IPS DF 4.7 (cell line): ENCODE measurements at regions not wholly inside any gene's neighbourhood (a gene's known extent, or its start where the extent isn't known, plus 50 kb on each side); places are given as distances from the start of the nearest gene placed in this dataset.
"Not testable (repeated sequence)": the region's sequence is repeated elsewhere in the genome, so short reads cannot be mapped to it uniquely, and the experiment has no call there.

Experiments
- DNase-seq: peaks from one replicate; pipeline ENCODE4 v3.0.0-alpha.2; 2013; ENCODE audit warnings: low spot score; ENCODE audit errors: extremely low read depth

- DNase-seq = no peak
Observed at GRCh38 chr3:102905811-102906210, 471.0 kb downstream of the ZPLD1 start.

DNA sequence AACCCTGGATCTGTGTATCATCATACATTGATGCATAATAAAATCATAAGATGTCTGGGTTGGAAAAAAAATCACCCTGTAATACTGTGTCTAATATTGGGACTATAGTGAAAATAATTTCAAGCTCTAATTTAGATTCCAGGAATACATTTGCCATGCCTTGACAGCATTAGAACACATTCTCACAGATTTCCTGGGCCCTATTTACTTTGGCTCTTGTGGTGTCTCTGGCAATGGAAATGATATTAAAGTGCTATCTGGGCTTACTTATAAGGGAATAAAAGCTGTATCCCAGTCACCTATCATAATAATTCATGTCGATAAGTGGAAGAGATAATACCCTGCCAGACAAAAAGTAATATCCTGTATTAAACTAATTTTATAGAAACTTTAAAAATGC lies 472.0 kb downstream of the ZPLD1 start:
- DNase-seq = no peak

- DNase-seq = no peak
Observed at GRCh38 chr3:102909904-102910303, 475.1 kb downstream of the ZPLD1 start.

- no peak for DNase-seq
Observed at GRCh38 chr3:102916532-102916931, 481.7 kb downstream of the ZPLD1 start.

DNA sequence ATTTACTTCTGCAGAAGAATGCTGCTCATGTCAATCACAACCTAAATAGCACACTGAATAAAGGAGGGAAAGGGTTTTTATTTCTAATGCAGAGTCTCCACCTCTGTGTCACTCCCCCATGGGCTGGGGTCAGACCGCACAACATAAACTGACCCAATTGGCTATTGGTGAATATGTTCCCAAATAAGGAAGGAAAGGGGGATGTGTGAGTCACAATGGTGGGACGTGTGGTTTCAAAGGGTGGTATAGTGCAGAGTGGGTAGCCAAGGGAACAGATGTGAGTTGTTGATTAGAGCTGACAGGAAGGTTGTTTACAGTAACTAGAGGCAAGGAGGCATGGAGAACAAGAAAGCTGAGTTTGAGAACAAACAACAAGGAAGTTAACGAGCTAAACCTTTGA lies 491.8 kb downstream of the ZPLD1 start:
- no peak for DNase-seq

- no peak for DNase-seq
Observed at GRCh38 chr3:102933377-102933776, 498.6 kb downstream of the ZPLD1 start.

DNA sequence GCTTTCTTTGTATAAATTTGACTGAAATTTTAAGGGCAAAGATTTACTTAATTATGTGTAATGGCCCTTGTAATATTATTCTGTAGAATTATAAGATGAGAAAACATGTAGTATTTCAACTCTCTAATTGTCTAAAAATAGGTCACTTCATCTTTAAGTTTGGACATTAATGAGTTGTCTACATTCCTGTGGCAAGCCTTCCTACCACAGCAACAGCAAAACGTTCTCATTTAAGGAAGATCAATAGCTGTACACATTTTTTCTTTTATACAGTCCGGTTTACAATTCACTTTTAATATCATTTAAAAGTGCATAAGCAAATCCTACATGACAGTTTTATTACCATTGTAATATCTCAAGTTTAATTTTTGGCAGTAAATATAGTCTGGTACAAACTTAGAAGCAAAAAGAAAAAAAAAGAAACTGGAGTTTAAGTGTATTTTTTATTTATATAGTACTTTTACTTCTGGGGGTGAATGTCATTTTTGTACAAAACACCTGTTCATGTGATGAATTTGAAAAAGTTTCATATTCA lies 501.8 kb downstream of the ZPLD1 start:
- DNase-seq = no peak

DNA sequence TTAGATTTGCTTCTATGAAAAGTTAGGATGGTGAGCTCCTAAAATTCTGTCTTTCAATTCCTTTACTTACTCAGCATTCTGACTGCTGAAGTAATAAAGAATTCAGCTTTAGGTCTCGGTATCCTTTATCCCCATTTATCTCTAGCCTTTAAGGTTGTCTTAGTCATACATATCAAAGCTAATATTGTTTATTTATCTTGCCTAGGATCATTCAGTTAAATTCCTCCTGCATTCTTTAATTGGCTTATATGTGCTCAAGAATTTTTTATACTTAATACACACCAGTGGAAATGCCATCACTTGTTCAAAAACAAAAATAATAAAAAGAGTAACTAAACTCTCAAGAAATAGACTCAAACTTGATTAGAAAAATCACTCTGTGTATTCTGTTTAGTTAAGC lies 507.0 kb downstream of the ZPLD1 start:
- DNase-seq = no peak

DNA sequence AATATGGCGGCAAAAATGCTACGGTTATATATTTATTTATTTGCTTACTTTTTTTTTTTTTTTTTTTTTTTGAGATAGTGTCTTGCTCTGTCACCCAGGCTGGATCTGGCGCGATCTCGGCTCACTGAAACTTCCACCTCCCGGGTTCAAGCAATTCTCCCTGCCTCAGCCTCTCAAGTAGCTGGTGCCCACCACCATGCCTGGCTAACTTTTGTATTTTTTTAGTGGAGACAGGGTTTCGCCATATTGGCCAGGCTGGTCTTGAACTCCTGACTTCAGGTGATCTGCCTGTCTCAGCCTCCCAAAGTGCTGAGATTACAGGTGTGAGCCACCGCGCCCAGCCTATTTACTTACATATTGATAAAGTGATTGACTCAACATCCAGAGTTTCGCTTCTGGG lies 511.6 kb downstream of the ZPLD1 start:
- DNase-seq = not testable (repeated sequence)

- no peak for DNase-seq
Observed at GRCh38 chr3:102972350-102972749, 537.5 kb downstream of the ZPLD1 start.

GRCh38 chr3:102974333-102974732 lies 539.5 kb downstream of the ZPLD1 start:
- no peak for DNase-seq

- DNase-seq = no peak
Observed at GRCh38 chr3:102979191-102979590, 544.4 kb downstream of the ZPLD1 start.

- no peak for DNase-seq
Observed at GRCh38 chr3:102979682-102980354, 545.0 kb downstream of the ZPLD1 start.

DNA sequence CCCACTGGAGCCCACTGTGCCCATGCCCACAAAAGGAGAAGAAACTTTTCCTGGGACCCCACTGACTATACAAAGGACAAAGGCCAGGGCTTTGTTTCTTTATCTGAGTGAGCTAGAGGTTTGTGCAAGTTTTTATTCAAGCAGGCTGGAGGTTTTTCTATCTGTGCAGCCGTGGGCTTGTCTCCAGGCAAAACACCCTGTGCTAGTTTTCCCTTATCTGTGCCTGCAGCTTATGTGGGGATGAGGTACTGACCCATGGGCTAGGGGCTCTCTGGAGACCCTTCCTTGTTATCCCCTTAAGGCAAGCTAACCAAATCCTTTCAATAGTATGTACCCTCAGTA lies 545.5 kb downstream of the ZPLD1 start:
- DNase-seq = no peak

DNA sequence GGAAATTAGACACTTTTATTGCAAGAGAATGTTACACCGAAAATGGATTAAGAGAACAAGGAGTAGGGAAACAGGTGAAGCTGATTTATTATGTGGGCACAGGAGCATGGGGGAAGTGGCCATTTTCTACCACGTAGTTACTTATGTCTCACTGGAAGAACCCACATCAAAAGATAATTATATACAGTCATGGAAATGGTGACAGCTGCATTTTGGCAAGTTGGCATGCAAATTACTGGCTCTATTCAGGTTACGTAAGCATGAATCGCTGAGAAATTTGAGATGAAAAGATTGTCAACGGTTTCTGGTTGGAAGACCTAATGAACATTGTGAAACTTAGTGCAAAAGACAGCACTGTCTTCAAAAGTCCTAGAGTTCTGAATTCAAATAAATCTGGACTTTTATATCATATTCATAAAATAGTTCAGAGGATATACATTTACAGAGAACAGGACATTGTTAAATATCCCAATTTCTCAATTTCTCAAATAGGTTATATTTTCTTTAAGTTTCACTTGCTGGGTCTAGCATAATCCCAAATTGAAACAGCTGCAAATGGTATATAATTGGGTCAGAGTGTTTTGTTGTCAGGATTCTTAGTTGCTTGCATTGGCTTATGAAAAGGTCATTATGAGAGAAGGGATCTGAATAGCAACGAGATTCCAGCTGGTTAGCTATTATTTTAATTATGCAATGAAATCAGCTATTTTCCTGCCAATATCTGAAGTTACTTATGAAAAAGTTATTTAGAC lies 567.8 kb downstream of the ZPLD1 start:
- DNase-seq = no peak

DNA sequence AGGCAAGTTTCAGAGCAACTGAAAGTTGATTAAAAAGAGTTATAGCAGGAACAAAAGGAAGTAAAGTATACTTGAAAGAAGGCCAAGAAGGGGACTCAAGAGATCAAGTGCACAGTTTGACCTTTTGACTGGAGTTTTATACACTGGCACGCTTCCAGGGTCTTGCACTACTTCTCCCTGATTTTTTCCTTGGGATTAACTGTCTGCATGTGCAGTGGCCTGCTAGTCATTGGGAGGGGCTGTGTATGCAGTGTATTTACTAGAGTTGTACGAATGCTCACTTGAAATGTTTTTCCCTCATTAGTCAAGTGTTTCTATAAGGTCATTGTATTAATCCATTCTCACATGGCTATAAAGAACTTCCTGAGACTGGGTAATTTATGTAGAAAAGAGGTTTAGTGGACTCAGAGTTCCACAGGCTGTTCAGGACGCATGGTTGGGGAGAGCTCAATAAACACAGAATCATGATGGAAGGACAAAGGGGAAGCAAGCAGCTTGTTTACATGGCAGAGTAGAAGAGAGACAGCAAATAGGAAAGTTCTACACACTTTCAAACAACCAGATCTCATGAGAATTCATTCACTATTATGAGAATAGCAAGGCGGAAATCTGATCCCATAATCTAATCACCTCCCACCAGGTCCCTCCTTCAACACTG lies 571.8 kb downstream of the ZPLD1 start:
- no peak for DNase-seq

DNA sequence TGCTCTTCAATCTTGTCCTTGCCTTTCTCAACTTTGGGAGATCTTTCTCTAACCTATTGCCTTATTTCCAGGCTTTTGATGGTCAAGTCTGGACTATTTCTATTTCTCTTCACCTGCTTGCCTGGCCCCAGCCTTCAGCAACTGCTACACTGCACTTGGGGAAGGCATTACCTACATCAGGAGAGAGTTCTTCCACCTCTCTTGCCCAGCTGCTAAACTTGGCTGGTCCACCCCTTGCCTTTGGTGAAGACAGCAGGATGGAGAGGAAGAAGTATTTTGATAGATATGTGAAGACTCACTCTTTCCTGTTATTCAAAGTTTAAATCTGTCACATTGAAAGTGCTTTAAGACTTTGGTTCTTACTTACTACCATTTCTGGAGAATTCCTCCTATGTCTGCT lies 574.8 kb downstream of the ZPLD1 start:
- no peak for DNase-seq

DNA sequence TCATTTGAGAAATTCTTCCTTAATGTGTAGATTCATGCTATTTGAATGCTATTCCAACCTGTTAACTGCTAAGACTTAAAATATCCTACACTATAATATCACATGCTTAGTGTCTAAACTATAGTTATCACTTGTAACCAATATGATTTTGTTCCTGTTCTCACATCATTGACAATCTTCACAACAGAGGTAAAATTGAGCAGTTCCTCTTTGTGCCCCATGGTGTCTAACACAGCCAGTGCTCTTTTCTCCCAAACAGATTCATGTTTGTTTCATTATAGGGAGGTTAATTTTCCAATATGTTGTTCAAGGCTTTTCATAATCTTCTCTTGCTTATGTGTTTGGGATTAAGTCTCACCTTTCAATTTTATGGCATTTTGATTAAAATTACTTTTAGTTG lies 591.1 kb downstream of the ZPLD1 start:
- no peak for DNase-seq

DNA sequence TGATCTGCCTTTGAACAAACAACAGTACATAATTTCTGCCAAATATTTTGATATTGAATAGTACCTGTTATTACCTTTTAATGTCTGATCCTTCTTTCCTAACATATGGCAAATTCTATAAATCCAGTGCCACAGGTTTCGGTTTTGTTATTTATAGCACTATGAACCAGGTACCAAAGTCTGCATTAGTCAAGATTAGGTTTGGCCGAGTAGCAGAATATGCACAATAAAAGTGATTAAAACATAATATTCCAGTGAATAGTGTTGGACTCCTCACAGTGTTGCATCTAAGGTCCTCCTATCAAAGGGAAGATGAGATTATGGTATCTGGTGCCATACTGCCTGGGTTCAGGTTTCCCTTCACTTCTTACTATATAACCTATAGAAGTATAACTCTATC lies 599.0 kb downstream of the ZPLD1 start:
- no peak for DNase-seq

DNA sequence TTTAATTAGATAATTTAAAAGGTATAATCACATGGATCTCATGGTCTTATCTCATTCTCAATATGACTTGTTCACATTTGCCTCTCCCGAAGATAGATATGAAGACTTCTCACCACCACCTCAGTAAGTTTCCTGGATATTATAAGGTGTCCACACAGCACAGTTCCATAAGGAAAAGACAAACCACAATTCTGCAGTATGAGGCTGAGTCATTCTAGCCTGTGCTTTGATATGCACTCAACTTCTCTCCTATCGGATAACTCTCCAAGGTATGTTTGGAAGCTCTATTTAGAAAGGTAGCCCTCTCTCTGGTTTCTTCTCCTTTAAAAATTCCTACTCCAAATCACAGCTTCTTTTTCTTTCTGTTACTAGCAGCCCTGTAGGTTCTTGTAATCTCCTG lies 612.8 kb downstream of the ZPLD1 start:
- DNase-seq = no peak

GRCh38 chr3:103048068-103048722 lies 613.4 kb downstream of the ZPLD1 start:
- DNase-seq = no peak

- DNase-seq = no peak
Observed at GRCh38 chr3:103052236-103052830, 617.5 kb downstream of the ZPLD1 start.
